ENCODE measurements at regions not wholly inside any gene's neighbourhood (a gene's known extent, or its start where the extent isn't known, plus 50 kb on each side); places are given as distances from the start of the nearest gene placed in this dataset.

DNA sequence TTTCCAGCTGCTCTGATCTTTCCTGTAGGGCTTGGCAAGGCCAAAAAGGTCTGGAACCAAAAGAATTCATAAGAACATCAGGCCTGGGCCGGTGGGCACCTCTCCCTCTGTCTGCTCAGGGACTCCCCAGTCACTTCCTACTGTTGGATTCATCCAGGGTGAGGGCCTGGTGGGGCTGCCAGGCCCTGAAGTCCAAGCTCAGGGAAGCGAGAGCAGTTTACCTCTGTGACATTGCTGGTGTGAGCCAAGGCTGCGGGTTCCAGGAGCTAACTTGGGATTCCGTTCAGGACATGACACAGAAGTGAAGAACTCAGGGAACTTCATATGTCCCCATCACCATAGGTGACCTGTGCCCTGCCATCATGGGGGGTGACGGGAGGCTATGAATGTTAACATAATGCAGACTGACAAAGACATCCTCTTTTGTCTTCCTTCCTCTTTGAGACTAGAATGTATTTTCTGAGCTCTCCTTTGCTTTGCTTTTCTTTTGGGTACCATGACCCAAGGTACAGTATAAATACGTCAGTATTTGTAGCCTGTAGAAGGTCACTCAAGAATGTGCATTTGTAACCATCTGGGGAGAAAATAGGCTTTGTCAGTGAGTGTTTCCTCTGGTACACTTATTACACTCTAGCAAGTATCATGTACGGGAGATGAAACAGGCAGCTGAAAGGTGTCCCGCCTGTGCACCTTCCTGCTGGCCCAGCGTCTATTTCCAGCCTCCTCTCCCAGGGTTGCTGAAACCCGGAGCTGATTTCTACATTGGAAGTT lies 130.5 kb upstream of the SLC1A4 start:
- no peak for DNase-seq
- ATAC-seq (ENCODE audit: poor library complexity): no peak
- intact Hi-C loops (cut with DNase I): loop anchor here (5.0 kb wide), 2 partner anchors 91 to 106 kb away; no protein-coding TSS in a partner anchor

DNA sequence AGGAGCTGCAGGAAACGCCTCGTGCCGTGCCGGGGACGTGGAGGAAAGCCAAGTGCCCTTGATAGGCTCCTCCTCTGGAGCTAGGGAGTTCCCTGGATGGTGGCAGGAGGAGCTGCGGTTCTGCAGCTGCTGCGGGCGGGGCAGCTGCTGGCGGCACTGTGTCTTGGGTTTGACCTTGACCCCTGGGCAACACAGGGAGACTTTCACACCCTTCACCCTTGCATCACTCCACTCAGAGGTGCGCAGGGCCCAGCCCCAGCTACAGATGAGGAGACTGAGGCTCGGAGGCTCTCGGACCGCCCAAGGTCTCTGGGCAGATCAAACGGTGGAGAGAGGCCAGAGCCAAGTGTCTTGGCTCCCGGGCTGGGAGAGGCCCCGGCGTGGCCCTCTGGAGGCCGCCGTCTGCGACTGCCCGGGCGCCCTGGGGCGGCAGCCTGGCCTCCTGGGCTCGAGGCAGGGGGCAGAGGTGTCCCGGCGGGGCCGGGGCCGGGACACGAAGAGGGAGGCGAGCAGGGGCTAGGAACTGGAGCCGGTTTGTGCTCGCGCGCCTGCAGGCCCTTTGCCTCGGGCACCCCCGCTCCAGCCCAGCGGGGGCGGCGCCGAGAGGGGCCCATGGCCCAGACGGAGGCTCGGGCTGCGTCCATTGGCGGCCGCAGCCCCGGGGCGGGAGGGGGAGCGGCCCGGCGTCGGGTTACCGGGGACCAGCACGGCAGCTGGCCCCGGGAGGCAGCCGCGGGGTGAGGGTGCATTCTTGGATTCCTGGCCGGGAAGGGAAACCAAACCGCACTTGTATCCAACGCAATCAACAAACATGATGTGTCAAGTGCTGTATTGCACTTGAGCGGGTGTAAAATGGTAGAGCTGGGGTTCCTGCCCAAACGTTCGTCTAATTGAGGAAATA lies 129.6 kb upstream of the SLC1A4 start:
- intact Hi-C loops (cut with DNase I): loop anchor here (5.0 kb wide), 2 partner anchors 92 to 107 kb away; no protein-coding TSS in a partner anchor
- ATAC-seq (ENCODE audit: poor library complexity) (peak; percentile 90), DNase-seq (peak; percentile 95)

DNA sequence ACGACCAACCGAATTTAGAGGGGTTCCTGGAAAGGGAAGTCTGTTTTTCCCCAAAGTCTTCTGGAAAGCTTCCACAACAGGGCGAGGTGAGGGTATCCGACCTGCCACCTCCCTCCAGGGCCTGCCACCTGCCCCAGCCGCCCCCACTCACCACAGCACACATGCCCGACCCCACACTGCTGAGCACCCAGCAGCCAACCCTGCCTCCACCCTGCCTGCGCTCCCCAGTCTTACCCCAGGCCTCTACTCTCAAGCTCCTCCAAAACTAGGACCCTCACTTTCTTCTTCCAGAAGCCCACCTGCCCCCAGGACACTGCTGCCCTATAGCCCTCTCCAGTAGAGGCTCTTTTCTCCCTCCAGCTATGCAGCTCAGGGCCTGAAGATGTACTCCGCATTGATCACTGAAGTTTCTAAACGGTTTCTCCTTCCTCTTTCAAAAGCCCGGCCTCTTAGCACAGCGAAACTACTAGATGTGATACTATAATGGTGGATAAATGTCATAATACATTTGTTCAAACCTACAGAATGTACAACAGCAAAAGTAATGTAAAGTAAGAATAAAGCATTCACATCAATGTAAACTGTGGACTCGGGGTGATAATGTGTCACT lies 128.8 kb upstream of the SLC1A4 start:
- DNase-seq (no peak), ATAC-seq (ENCODE audit: poor library complexity) (no peak)
- intact Hi-C loops (cut with DNase I): no loop called here

DNA sequence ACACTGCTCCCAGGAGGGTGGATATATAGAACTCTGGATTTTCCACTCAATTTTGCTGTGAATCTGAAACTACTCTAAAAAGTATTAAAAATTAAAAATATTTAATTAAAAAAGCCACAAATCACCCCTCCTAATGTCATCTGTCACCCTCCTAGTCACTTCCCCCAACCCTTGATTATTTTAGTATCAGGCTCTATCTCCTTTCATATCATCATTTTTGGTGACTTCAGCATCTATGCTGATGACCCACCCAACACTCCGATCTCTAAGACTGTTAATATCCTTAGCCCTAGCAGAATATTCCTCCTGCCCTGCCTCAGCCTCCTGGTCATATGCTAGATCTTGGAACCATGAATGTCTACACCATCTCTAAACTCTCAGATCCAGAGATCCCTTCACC lies 128.3 kb upstream of the SLC1A4 start:
- ATAC-seq (ENCODE audit: poor library complexity): no peak
- intact Hi-C loops (cut with DNase I): no loop called here
- DNase-seq: no peak

DNA sequence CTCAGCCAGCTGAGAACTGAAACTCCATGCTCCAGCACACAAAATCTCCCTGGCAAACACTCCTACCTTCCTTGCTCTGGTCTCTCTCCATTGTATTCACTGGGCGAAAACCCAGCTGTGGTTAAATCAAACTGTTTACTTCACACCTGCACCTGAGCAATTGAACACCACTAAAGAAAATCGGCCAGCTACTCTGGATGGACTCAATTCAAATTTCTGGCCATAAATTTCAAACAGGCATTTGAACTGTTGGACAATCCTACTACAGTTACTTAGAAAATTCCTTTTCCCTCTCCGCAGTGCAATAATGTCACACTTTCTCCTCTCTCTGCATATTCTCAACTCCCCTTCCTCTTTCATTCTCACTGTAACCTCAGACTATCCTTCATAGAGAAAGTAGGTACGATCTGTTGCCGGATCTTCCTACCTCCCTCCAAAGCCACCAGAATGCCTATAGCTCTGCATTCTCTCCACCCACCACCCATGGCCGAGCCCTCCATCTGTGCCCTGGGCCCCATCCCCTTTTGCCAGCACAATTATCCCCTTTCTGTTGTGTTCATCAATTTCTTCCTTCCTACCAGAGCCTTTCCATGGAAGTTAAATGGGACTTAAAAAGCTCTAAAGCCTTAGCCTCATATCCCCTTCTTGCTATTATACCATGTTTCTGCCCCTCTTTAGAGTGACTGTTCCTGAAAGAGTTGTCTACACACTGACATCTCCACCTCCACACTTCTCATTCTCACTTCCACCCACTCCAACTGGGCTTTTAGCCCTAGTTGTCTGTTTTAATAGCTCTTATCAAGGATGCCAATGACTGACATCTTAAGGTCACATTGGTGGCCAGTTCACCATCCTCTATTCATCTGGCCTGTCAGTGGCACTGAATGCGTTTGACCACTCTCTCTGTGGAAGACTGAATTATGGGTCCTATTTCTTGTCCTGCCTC lies 127.5 kb upstream of the SLC1A4 start:
- DNase-seq (no peak), ATAC-seq (ENCODE audit: poor library complexity) (no peak)
- intact Hi-C loops (cut with DNase I): no loop called here

DNA sequence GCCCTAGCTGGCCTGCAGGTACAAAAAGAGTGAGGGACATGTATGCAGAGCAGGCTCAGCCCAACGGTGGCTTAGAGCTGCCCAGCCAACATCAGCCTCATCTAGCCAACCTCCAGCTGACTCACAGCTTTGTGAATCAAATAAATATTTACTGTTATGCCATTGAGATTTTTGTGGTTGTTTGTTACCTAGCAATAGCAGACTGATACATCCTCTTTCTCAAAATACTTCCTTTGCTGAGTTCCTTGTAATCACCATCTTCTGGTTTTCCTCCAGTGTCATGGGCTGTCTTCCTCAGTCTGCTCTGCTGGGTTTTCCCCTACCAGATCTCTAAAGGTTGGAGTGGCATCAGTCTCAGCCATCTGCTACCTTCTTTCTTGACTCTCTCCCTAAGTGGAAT lies 126.6 kb upstream of the SLC1A4 start:
- intact Hi-C loops (cut with DNase I): no loop called here
- ATAC-seq (ENCODE audit: poor library complexity) (no peak), DNase-seq (no peak)

DNA sequence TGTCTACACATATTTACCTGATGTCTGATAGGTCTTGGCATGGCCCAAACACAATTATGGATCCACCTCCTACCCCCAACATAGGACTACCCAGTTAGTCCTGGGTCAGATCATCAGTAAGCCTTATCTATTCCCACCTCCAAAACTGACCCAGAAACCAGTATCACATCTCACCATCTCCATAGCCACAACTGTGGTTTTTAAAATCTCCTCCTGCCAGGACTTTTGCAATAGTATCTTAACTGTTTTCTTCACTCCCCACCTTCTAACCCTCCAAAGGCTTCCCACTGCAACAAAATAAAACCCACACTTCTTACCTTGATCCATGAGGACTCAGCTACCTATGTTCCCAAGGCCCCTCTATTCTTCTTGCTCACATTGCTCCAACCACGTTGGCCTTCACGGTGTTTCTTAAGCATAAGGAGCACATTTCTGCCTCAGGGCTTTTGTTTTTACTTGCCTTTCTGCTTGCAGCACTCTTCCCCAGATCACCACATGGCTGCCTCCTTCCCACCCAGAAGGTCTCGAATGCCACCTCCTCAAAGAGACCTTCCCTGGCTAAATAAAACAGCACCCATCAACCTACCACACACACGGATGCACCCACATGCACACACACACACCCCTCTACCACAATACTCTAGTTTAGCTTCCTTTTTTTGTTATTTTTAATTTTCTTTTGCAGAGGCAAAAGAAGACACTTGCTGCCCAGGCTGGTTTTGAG lies 125.9 kb upstream of the SLC1A4 start:
- no peak for ATAC-seq (ENCODE audit: poor library complexity)
- intact Hi-C loops (cut with DNase I): no loop called here
- no peak for DNase-seq

DNA sequence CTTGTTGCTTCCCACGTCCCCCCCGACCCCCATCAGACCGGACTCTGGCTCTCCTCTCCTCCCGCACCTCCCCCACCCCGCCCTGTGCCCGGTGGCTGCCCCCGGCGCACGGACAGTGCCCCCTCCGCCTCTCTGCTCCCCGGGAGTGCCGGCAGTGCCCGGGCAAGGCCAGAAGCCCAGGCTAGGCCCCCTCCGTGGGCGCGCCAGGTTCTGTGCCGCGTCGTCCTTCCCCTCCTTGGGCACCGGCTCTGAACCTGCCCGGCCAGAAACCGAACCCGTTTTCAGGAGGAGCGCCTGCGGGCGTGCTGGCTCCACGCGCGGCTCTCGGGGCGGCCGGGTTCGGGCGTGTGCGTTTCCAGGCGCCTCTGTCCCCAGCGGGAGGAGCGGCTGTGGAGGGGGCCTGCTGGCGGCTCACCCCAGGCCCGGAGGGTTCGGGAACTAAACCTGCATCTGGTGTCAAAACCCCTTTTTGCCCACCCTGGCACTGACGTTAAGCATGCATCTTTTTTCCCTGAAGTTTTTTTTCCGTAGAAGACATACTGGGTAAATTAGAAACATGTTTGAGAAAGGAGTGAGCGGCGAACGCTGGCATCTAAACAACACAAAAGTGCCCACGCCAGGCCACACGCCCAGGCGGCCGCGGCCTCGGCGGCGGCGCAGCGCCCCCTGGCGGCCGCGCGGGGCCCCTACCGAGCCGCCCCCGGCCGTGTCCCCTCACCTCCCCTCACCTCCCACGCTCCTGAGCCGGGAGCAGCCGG lies 123.9 kb upstream of the SLC1A4 start:
- peak; percentile 82 for DNase-seq
- intact Hi-C loops (cut with DNase I): loop anchor here (2.0 to 5.0 kb wide), 3 partner anchors 220 to 343 kb away; partner anchors contain the start of gene AFTPH
- peak; percentile 91 for ATAC-seq (ENCODE audit: poor library complexity)

DNA sequence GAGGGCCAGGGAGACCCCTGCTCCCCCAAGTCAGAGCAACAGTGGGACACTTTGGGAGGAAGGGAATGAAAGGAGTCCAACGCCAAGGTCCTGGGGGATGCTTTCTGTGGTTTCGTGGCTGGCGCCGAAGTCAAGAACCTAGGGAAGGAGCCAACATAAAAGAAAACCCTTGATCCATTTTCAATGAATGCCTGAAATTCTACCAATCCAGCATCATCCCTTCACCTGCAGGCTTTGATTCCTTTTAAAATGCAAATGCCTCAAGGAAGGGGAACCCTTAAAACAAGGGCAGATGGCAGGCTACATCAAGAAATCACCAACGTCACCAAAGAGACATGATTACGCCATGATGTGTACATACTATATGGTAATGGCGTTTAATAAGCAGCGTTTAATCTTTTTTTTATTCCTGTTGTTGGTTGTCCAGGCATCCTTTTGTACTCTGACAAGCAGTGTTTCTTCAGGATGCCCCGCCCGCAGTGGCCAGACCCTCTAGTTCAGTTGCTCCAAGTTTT lies 123.3 kb upstream of the SLC1A4 start:
- intact Hi-C loops (cut with DNase I): loop anchor here (2.0 to 5.0 kb wide), 3 partner anchors 221 to 344 kb away; partner anchors contain the start of gene AFTPH
- DNase-seq: no peak
- ATAC-seq (ENCODE audit: poor library complexity): no peak

DNA sequence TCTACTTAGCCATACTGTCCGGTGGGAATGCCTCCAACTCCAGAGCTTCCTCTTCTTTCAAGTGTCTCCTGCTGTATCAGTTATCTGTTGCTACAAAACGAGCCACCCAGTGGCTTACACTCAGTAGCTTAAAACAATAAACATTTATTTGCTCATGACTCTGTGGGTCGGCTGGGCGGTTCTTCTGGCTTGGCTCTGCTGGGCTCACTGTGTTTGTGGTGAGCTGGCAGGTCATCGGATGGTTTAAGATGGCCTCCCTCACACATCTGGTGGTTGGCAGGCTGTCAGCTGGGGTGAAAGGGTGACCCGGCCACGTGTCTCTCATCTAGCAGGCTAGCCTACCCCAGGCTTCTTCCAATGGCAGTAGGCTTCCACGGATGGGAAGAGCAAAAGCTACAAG lies 122.4 kb upstream of the SLC1A4 start:
- DNase-seq (peak; percentile 58), ATAC-seq (ENCODE audit: poor library complexity) (no peak)
- intact Hi-C loops (cut with DNase I): loop anchor here (5.0 kb wide), 2 partner anchors 269 to 344 kb away; partner anchors contain the start of gene AFTPH

DNA sequence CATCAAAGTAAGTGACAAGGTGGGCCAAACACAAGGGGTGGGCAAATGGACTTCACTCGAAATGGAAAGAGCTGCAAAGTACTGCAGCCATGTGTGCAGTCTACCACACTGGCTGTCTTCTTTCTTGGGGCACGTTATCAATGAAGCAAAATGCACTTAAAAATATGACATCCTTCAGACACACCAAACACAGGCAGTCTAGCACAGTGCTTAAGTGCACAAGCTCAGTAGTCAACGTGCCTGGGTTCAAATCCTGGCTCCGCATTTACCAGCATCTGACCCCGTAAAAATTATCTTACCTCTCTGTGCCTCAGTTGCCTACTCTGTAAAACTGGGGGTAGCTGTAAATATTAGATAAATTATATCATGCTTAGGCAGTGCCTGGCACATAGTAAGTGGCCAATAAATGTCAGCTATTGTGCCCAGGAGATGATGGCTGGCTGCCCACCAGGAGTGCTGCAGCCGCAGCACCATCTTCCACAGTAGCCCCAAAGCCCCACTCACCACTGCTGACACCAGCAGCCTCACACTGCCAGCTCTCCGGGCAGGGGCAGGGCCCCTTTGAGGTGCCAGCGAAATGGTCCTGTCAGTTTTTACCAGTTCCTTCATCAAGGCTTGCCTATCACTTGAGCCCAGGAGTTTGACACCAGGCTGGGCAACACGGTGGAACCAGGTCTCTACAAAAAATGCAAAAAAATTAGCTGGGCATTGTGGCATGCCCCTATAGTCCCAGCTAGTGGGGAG lies 121.8 kb upstream of the SLC1A4 start:
- intact Hi-C loops (cut with DNase I): loop anchor here (5.0 kb wide), 2 partner anchors 270 to 345 kb away; partner anchors contain the start of gene AFTPH
- no peak for DNase-seq
- no peak for ATAC-seq (ENCODE audit: poor library complexity)

DNA sequence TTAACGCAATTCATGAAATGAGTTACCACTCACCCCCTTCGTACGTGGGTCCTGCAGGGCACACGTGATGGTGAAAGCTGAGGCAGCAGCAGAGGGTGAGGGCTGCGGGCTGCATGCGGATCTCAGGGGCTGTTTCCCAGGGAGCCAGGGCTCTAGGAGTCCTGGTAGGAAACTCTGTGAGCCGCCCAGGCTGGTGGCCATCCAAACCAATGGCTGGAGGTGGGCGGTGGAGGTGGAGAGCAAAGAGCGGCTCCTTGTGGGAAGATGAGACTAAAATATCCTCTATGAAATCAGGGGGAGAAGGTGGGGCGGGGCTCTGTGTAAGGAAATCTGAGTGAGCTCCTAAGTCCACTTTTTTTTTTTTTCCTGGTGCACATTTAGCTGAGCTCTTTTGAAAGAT lies 120.1 kb upstream of the SLC1A4 start:
- ATAC-seq (ENCODE audit: poor library complexity) (no peak), DNase-seq (no peak)
- intact Hi-C loops (cut with DNase I): loop anchor here (5.0 kb wide), 2 partner anchors 272 to 347 kb away; partner anchors contain the start of gene AFTPH

DNA sequence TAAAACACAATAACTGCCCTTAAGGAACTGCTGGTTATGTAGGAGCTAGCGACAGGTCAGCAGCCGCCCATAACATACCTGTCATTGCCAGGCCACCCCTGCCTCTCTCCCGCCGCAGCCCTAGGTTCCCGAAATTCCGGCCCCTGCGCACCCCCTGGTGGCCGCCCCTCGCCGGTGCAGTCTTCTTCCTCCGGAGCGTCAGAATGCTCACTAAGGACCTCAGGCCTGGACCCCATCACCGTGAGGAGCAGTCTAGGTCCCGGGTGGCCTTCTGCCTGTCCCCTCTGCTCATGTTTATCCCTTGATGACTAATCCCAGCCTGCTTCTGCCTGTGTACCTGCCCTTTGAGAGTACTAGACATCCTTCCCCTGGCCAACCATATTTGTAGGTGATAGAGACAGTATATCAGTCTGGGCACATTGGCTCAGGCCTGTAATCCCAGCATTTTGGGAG lies 115.7 kb upstream of the SLC1A4 start:
- intact Hi-C loops (cut with DNase I): no loop called here
- ATAC-seq (ENCODE audit: poor library complexity) (peak; percentile 92), DNase-seq (peak; percentile 89)

DNA sequence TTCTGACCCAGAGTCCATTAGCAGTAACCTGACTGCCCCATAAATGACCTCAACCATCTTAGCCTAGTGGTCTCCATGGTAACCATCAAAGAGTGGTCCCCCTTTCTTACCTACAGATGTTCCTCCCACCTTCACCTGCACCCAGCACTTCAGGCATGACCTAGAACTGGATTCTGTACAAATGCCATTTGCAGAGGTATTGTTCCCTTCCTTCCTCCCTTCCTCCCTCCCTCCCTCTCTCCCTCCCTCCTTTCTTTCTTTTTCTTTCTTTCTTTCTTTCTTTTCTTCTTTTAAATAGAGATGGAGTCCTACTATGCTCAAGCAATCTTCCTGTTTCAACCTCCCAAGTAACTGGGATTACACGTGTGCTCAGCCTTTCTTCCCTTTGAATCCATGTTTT lies 114.6 kb upstream of the SLC1A4 start:
- no peak for DNase-seq
- intact Hi-C loops (cut with DNase I): no loop called here
- ATAC-seq (ENCODE audit: poor library complexity): no peak

DNA sequence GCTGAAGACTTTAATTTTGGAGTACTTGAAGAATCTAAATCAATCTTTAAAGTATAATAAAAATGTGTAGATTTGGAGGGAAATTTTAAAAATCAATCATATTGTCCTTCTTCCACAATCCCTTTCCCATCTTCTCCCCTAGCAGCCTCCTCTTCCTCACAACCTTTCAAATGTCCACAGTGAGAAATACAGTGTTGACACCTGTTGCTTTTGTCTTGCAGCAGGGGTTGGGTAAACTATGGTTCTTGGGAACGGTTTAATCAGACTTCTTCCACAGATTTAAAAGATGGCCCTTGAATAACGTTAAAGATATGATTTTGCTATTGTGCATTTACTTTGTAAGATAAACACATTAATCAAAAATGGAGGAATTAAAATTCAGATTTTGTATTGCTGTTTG lies 113.8 kb upstream of the SLC1A4 start:
- intact Hi-C loops (cut with DNase I): no loop called here
- DNase-seq (no peak), ATAC-seq (ENCODE audit: poor library complexity) (no peak)

DNA sequence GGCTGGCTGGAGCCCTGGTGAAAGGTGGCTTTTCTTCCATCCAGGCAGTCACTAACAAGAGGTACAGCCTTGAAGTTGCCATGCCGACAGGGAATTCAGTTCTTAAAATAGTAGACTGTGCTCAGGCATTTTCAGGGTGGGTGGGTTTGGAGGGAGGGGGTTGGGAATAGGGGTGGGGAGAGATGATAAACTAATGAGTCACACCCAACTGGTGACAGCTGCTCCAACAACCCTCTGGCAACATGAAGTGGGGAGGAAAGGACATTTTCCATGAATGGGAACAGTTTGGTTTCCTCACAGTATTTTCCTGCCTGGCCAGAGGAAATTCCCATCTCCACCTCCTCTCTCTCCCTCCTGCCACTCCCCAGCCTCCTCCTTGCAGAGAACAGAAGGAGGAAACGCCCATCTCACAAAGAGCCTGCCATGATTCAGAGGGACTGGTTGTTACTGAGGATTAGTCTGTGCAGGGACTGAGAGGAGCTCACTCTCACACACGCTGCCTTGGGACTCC lies 113.0 kb upstream of the SLC1A4 start:
- DNase-seq (no peak), ATAC-seq (ENCODE audit: poor library complexity) (peak; percentile 64)
- intact Hi-C loops (cut with DNase I): no loop called here

All from Right ventricle myocardium superior (tissue), 1 donor.